Stimulated activated CD4-positive, alpha-beta T cell treated with anti-CD3 and anti-CD28 coated beads, TNF-alpha, amount 100 ng/mL, for 48 hours (primary cell): ENCODE measurements at regions not wholly inside any gene's neighbourhood (a gene's known extent, or its start where the extent isn't known, plus 50 kb on each side); places are given as distances from the start of the nearest gene placed in this dataset.

Source experiments
- DNase-seq, 3 donors: peaks; one replicate each; pipeline ENCODE4 v3.0.0-alpha.2; 2020; ENCODE audit warnings: low read depth in 3 of 3

GRCh38 chr12:108076556-108076955, 52.5 kb upstream of the WSCD2 start:
- no peak for DNase-seq

- DNase-seq = no peak
Observed at GRCh38 chr12:108078428-108078827, 50.7 kb upstream of the WSCD2 start.
